Inferior parietal cortex (tissue), 1 donor: ENCODE measurements at regions not wholly inside any gene's neighbourhood (a gene's known extent, or its start where the extent isn't known, plus 50 kb on each side); places are given as distances from the start of the nearest gene placed in this dataset.
"Not testable (repeated sequence)": the region's sequence is repeated elsewhere in the genome, so short reads cannot be mapped to it uniquely, and the experiment has no call there.

Experiments
- DNase-seq: peaks from one replicate; pipeline ENCODE4 v3.0.0-alpha.2; 2016; ENCODE audit errors: extremely low spot score

- peak; percentile 38 for DNase-seq
These were observed 88.8 kb upstream of the PAM start for GRCh38 chr5:102666164-102666946.

- no peak for DNase-seq
These were observed 86.7 kb upstream of the PAM start for GRCh38 chr5:102668220-102668932.

DNA sequence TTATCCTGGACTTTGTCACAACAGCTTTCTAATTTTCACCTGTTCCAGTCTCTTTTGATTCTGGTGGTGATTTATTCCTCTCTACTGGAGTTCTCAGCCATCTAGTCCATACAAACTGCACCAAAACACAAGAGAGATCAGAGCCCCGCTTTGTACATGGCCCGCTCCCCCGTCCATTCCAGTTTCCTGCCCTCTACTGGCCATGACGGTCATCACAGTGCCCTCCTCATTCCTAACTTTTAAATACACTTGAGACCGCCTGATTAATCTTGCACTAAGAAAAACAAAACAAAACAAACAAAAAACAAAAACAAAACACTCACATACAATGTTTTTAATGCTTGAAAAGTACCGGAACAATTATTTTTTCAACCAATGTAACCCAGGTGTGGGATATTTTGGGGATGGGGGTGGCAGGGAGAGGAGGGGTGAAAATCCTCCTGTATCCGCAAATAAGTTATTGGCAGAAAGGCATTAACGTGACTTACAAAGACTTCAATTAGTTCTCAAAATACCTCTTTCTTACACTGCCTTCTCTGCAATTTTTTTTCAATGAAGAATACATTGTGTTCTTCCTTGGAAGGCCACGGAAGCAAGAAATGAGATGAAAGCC, 84.8 kb upstream of the PAM start:
- DNase-seq: no peak

GRCh38 chr5:102671033-102671734, 83.9 kb upstream of the PAM start:
- not testable (repeated sequence) for DNase-seq

GRCh38 chr5:102678267-102679058, 76.6 kb upstream of the PAM start:
- no peak for DNase-seq

GRCh38 chr5:102681403-102681983, 73.6 kb upstream of the PAM start:
- peak; percentile 90 for DNase-seq

GRCh38 chr5:102682101-102682647, 72.9 kb upstream of the PAM start:
- no peak for DNase-seq

DNA sequence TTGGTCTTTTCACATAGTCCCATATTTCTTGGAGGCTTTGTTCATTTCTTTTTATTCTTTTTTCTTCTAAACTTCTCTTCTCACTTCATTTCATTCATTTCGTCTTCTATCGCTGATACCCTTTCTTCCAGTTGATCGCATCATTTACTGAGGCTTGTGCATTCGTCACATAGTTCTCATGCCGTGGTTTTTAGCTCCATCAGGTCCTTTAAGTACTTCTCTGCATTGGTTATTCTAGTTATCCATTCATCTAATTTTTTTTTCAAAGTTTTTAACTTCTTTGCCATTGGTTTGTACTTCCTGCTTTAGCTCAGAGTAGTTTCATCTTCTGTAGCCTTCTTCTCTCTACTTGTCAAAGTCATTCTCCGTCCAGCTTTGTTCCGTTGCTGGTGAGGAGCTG, 67.0 kb upstream of the PAM start:
- DNase-seq: not testable (repeated sequence)

- not testable (repeated sequence) for DNase-seq
These were observed 66.3 kb upstream of the PAM start for GRCh38 chr5:102688581-102689342.

GRCh38 chr5:102690910-102691309, 64.2 kb upstream of the PAM start:
- DNase-seq: no peak

- no peak for DNase-seq
These were observed 63.7 kb upstream of the PAM start for GRCh38 chr5:102691434-102691833.

GRCh38 chr5:102700120-102700831, 54.8 kb upstream of the PAM start:
- DNase-seq: no peak

DNA sequence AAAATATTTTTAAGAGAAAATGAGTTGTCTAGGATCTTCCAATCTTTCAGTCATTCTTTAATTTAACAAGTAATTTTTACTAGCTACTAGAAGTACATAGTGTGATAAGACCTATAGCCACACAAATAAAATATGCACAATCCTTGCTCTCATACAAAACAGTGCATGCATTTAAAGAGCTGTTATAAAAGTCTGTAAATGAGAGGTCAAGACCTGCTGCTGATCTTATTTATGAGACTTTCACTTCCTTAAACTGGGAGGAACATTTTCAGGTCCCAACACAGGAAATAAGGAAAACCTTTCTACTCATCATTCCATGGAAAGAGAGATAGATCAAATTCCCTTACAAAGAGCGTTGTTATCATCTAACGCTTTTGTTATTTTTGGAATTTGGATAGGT, 54.2 kb upstream of the PAM start:
- no peak for DNase-seq

DNA sequence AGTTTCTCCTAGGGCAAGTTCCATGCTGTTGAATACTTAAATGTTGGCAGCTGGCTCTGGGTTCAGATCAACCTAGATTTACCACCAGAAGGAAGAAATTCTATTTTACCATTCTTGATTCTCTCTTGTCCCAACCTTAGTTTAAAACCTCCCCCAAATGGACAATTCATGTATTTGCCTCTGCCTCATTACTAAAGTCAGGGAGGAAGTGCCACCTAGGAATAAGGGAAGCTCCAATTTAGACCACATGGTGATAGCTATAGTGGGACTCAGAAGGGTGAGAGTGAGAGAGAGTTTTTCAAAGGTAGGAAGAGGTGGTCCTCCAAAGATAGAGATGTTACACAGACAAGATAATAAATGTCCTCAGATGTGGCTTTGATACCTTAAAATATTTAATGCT, 53.4 kb upstream of the PAM start:
- DNase-seq: no peak
